Fibroblast of lung (primary cell): ENCODE measurements at regions not wholly inside any gene's neighbourhood (a gene's known extent, or its start where the extent isn't known, plus 50 kb on each side); places are given as distances from the start of the nearest gene placed in this dataset.

Experiments used
- CTCF ChIP-seq, 2 donors: IDR thresholded peaks in 1 of 2; conservative IDR thresholded peaks in 1 of 2; 1 replicate in 1 of 2; 2 replicates in 1 of 2; pipeline ENCODE4 v1.5.1; 2011 to 2012; ENCODE audit warnings: low read length in 2 of 2, control low read depth in 1 of 2, inconsistent platforms in 1 of 2, low read depth in 1 of 2, mild to moderate bottlenecking in 1 of 2
- EZH2 ChIP-seq: IDR thresholded peaks from 2 replicates; pipeline ENCODE4 v1.5.1; 2012; ENCODE audit warnings: low read length, control low read depth, mild to moderate bottlenecking; ENCODE audit errors: missing control alignments

GRCh38 chr10:64081947-64082482 lies 560.8 kb downstream of the REEP3 start:
- TF ChIP-seq CTCF (conservative IDR thresholded peaks at IDR 0.05 in 1 of 2, IDR thresholded peaks at IDR 0.05 in 1 of 2; ENCODE audit: low read depth in 1 of 2, low read length in 2 of 2): no peak
- no peak for TF ChIP-seq EZH2
